H1 (cell line): ENCODE measurements at regions not wholly inside any gene's neighbourhood (a gene's known extent, or its start where the extent isn't known, plus 50 kb on each side); places are given as distances from the start of the nearest gene placed in this dataset.

Experiments
- BCL11A ChIP-seq, 2 experiments: IDR thresholded peaks; one replicate each; pipeline ENCODE4 v1.6.1; 2011; ENCODE audit warnings: low read depth in 2 of 2, low read length in 2 of 2, mild to moderate bottlenecking in 2 of 2
- CEBPB ChIP-seq: IDR thresholded peaks from 2 replicates; pipeline ENCODE4 v1.6.1; 2012; ENCODE audit warnings: low read depth, low read length
- CHD2 ChIP-seq: IDR thresholded peaks from 2 replicates; pipeline ENCODE4 v1.6.1; 2012; ENCODE audit warnings: low read length, improper control_type of control experiment
- NRF1 ChIP-seq: IDR thresholded peaks from 2 replicates; pipeline ENCODE4 v1.6.1; 2011; ENCODE audit warnings: mild to moderate bottlenecking, low read depth, low read length, improper control_type of control experiment
- POLR2A ChIP-seq, 2 experiments: IDR thresholded peaks; 1 replicate in 1 of 2; 2 replicates in 1 of 2; pipeline ENCODE4 v1.6.1; 2011; ENCODE audit warnings: low read depth in 2 of 2, low read length in 2 of 2, mild to moderate bottlenecking in 2 of 2; ENCODE audit errors: control extremely low read depth in 1 of 2
- POLR2AphosphoS5 ChIP-seq: IDR thresholded peaks from 2 replicates; pipeline ENCODE4 v1.6.1; 2011; ENCODE audit warnings: low read depth, low read length
- SIN3A ChIP-seq, 2 experiments: IDR thresholded peaks in 1 of 2; conservative IDR thresholded peaks in 1 of 2; 2 replicates each; pipeline ENCODE4 v1.6.1; 2011 to 2012; ENCODE audit warnings: low read length in 2 of 2, improper control_type of control experiment in 1 of 2, low read depth in 1 of 2, mild to moderate bottlenecking in 1 of 2
- SUZ12 ChIP-seq: fragments of 200-600 bp; sonication (generic); IDR thresholded peaks from 2 replicates; pipeline ENCODE4 v1.6.1; 2012; ENCODE audit warnings: mild to moderate bottlenecking, inconsistent platforms, low read length, moderate library complexity, mixed read lengths
- TAF1 ChIP-seq: IDR thresholded peaks from 2 replicates; pipeline ENCODE4 v1.6.1; 2011; ENCODE audit warnings: mild to moderate bottlenecking, low read depth, low read length
- TAF7 ChIP-seq: optimal IDR thresholded peaks from 2 replicates; pipeline ENCODE3; 2011; ENCODE audit warnings: low read depth, mild to moderate bottlenecking, inconsistent platforms, low read length, moderate library complexity, borderline replicate concordance
- USF2 ChIP-seq: IDR thresholded peaks from 2 replicates; pipeline ENCODE4 v1.6.1; 2011; ENCODE audit warnings: low read length, improper control_type of control experiment
- YY1 ChIP-seq: IDR thresholded peaks from 2 replicates; pipeline ENCODE4 v1.6.1; 2011; ENCODE audit warnings: low read depth, mild to moderate bottlenecking, low read length

- TF ChIP-seq NRF1 (no peak), POLR2A (IDR thresholded peaks at IDR 0.05; ENCODE audit: control extremely low read depth in 1 of 2, low read depth in 2 of 2, low read length in 2 of 2) (no peak), YY1 (no peak), TAF7 (no peak), CEBPB (no peak), CHD2 (no peak), USF2 (no peak), BCL11A (IDR thresholded peaks at IDR 0.05; ENCODE audit: low read depth in 2 of 2, low read length in 2 of 2) (no peak), SUZ12 (no peak), SIN3A (conservative IDR thresholded peaks at IDR 0.05 in 1 of 2, IDR thresholded peaks at IDR 0.05 in 1 of 2; ENCODE audit: low read depth in 1 of 2, low read length in 2 of 2) (no peak), TAF1 (no peak), POLR2AphosphoS5 (no peak)
Observed at GRCh38 chr1:87683196-87683956, 354.7 kb downstream of the LMO4 start.
